Upper lobe of left lung (tissue), 6 donors: ENCODE measurements at regions not wholly inside any gene's neighbourhood (a gene's known extent, or its start where the extent isn't known, plus 50 kb on each side); places are given as distances from the start of the nearest gene placed in this dataset.

Source experiments
- ATAC-seq, 2 donors: fragments of 200-7000 bp; cut with Tn5 transposase; one replicate each; pipeline ENCODE4 v1.9.1; 2022; ENCODE audit warnings: mild to moderate bottlenecking in 2 of 2, moderate library complexity in 2 of 2; ENCODE audit not compliant: low FRiP score in 2 of 2
- DNase-seq, 2 donors: peaks; one replicate each; pipeline ENCODE4 v3.0.0-alpha.2; 2019 to 2020
- H3K27ac ChIP-seq, 4 donors: fragments of 200-600 bp; sonication (generic); one replicate each; pipeline ENCODE4 v1.5.1; 2016 to 2019
- H3K27me3 ChIP-seq, 4 donors: fragments of 200-600 bp; sonication (generic); one replicate each; pipeline ENCODE4 v1.5.1; 2017 to 2019
- H3K36me3 ChIP-seq, 4 donors: fragments of 200-600 bp; sonication (generic); one replicate each; pipeline ENCODE4 v1.5.1; 2016 to 2019
- H3K4me1 ChIP-seq, 4 donors: fragments of 200-600 bp; sonication (generic); one replicate each; pipeline ENCODE4 v1.5.1; 2018 to 2019
- H3K4me3 ChIP-seq, 4 donors: fragments of 200-600 bp; sonication (generic); one replicate each; pipeline ENCODE4 v1.5.1; 2017 to 2019; ENCODE audit warnings: mild to moderate bottlenecking in 2 of 4, moderate library complexity in 1 of 4
- H3K9me3 ChIP-seq, 4 donors: fragments of 200-600 bp; sonication (generic); one replicate each; pipeline ENCODE4 v1.5.1; 2018 to 2019
- CTCF ChIP-seq, 6 experiments: fragments of 450-650 bp in 4 of 6; fragments of 200-600 bp in 2 of 6; sonication (generic) in 2 of 6; IDR thresholded peaks; one replicate each; pipeline ENCODE4 v1.5.1; 2016 to 2019; ENCODE audit warnings: antibody characterized with exemption in 6 of 6
- EP300 ChIP-seq, 4 donors: sonication (generic); formaldehyde crosslinking; IDR thresholded peaks; one replicate each; pipeline ENCODE4 v1.5.1; 2017; ENCODE audit warnings: antibody characterized with exemption in 4 of 4, control low read depth in 2 of 4
- POLR2A ChIP-seq, 4 donors: fragments of 450-650 bp; IDR thresholded peaks; one replicate each; pipeline ENCODE4 v1.5.1; 2016 to 2017; ENCODE audit warnings: antibody characterized with exemption in 4 of 4, mild to moderate bottlenecking in 2 of 4
- POLR2AphosphoS5 ChIP-seq, 2 donors: sonication (generic); formaldehyde crosslinking; IDR thresholded peaks; one replicate each; pipeline ENCODE4 v1.5.1; 2017; ENCODE audit warnings: antibody characterized with exemption in 2 of 2
- WGBS, 2 donors: methylation state at CpG; one replicate each; pipeline ENCODE4 v1.1.5; 2017 to 2018; 5-methylcytosine and 5-hydroxymethylcytosine counted together
- donor health status: DM: no; HTN: no; CAD: no; lungs with moderate emphysema.
- donor health status: DM: no; HTN: yes; CAD: no; lungs with severe emphysema.

- no peaks in the 10 kb centered on the region for H3K36me3 ChIP-seq
- no peak overlapping the region for H3K4me3 ChIP-seq
- H3K27me3 ChIP-seq = no peaks in the 10 kb centered on the region
- peaks cover 0 to 14% (median 1%) of the 10 kb centered on the region in 4 donors for H3K4me1 ChIP-seq
- H3K27ac ChIP-seq = no peak overlapping the region
- no peak for ATAC-seq
- peak in 1 of 2 donors; percentile 76 for DNase-seq
- no peaks in the 10 kb centered on the region for H3K9me3 ChIP-seq
- TF ChIP-seq CTCF (IDR thresholded peaks at IDR 0.05) = no peak
- no peak for TF ChIP-seq EP300 (IDR thresholded peaks at IDR 0.05)
- no peak for TF ChIP-seq POLR2AphosphoS5 (IDR thresholded peaks at IDR 0.05)
- no peak for TF ChIP-seq POLR2A (IDR thresholded peaks at IDR 0.05)
- 22 to 25% methylated on average over 18 to 32 of the region's 35 CpGs for WGBS, 2 donors
Measured at GRCh38 chr11:70826541-70827335, 425.6 kb downstream of the SHANK2 start.

- ATAC-seq (no peak), DNase-seq (peak in 1 of 2 donors; percentile 81)
- Histone ChIP-seq H3K9me3 (no peaks in the 10 kb centered on the region), H3K36me3 (no peaks in the 10 kb centered on the region), H3K27ac (no peak overlapping the region), H3K4me3 (no peak overlapping the region), H3K27me3 (no peaks in the 10 kb centered on the region), H3K4me1 (peaks cover 0 to 14% (median 1%) of the 10 kb centered on the region in 4 donors)
- 84 to 91% methylated on average over 10 to 20 of the region's 20 CpGs for WGBS, 2 donors
- TF ChIP-seq POLR2A (IDR thresholded peaks at IDR 0.05) (no peak), CTCF (IDR thresholded peaks at IDR 0.05) (no peak)
Measured at GRCh38 chr11:70828593-70829082, 423.7 kb downstream of the SHANK2 start.

GRCh38 chr11:70829134-70829885 is 423.1 kb downstream of the SHANK2 start:
- ATAC-seq (no peak), DNase-seq (peak in 1 of 2 donors; percentile 50)
- Histone ChIP-seq H3K27ac (no peak overlapping the region), H3K4me3 (no peak overlapping the region), H3K27me3 (no peaks in the 10 kb centered on the region), H3K36me3 (no peaks in the 10 kb centered on the region), H3K4me1 (peaks cover 0 to 14% (median 1%) of the 10 kb centered on the region in 4 donors), H3K9me3 (no peaks in the 10 kb centered on the region)
- WGBS, 2 donors = 87 to 92% methylated on average over 9 to 18 of the region's 18 CpGs
- TF ChIP-seq POLR2A (IDR thresholded peaks at IDR 0.05) (no peak), POLR2AphosphoS5 (IDR thresholded peaks at IDR 0.05) (no peak), CTCF (IDR thresholded peaks at IDR 0.05) (no peak), EP300 (IDR thresholded peaks at IDR 0.05) (no peak)

GRCh38 chr11:70829886-70830272 is 422.5 kb downstream of the SHANK2 start:
- WGBS, 2 donors = 68 to 69% methylated on average over 6 to 9 of the region's 9 CpGs

More at GRCh38 chr11:70829886-70830272, 422.5 kb downstream of the SHANK2 start:
- ATAC-seq = no peak
- Histone ChIP-seq H3K27me3 (no peaks in the 10 kb centered on the region), H3K4me3 (no peak overlapping the region), H3K4me1 (peaks cover 0 to 14% (median 1%) of the 10 kb centered on the region in 4 donors), H3K36me3 (no peaks in the 10 kb centered on the region), H3K9me3 (no peaks in the 10 kb centered on the region), H3K27ac (no peak overlapping the region)
- DNase-seq = no peak
- TF ChIP-seq EP300 (IDR thresholded peaks at IDR 0.05) = no peak
- no peak for TF ChIP-seq POLR2AphosphoS5 (IDR thresholded peaks at IDR 0.05)
- no peak for TF ChIP-seq CTCF (IDR thresholded peaks at IDR 0.05)
- no peak for TF ChIP-seq POLR2A (IDR thresholded peaks at IDR 0.05)
